22Rv1 (cell line): ENCODE measurements at regions not wholly inside any gene's neighbourhood (a gene's known extent, or its start where the extent isn't known, plus 50 kb on each side); places are given as distances from the start of the nearest gene placed in this dataset.

Source experiments
- H3K27ac ChIP-seq: fragments of 450-650 bp; 2 replicates; pipeline ENCODE4 v1.5.1; 2017
- CTCF ChIP-seq: fragments of 450-650 bp; IDR thresholded peaks from 2 replicates; pipeline ENCODE4 v1.5.1; 2017; ENCODE audit warnings: mild to moderate bottlenecking
- ZFX ChIP-seq: fragments of 450-650 bp; IDR thresholded peaks from 2 replicates; pipeline ENCODE4 v1.6.1; 2017; ENCODE audit warnings: antibody characterized with exemption, borderline replicate concordance

DNA sequence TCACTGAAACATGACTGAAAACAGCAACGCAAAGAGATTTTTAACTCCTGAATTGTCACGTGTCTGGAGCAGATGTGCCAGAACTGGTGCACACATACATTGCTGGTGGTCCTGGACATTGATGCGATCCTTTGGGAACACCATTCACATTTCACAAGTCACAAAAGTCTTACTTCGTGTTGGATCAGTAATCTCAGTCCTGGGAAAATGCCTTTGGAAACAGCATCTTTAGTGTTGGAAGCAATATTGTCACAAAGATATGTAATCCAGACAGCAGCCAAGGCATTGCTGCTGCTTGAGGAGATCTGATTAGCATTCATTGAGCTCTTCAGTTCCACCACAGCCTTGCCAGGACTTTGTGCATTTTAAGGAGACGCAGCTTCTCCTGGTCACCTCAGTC, 126.2 kb upstream of the SH3BP4 start:
- H3K27ac ChIP-seq = no peak overlapping the region
- no peak for TF ChIP-seq CTCF
- TF ChIP-seq ZFX = no peak

DNA sequence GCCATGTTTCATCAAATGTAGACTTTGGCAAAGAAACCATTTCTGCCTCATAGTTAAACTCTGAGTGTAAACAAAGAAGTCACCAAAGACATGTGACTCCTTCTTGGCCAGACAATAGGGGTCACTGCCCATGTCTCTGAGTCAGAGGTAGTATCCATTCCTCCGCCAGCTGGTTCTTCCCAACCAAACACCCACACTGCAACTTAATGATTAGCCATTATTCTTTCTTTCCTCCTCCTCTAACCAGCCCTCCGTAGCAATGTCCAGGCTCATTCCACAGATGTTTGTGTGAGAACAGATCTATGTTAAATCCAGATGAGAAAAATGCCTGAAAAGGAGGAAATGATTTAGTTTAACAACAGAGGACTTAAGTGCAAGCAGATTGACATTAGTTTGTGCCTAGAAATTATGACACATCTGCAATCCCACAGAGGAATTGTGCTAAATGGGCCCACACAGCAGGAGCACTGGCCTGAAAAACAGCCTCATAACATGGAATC, 127.9 kb upstream of the SH3BP4 start:
- TF ChIP-seq ZFX (no peak), CTCF (no peak)
- no peak overlapping the region for H3K27ac ChIP-seq

GRCh38 chr2:234823196-234823876, 128.5 kb upstream of the SH3BP4 start:
- no peak for TF ChIP-seq ZFX
- H3K27ac ChIP-seq = no peak overlapping the region

- H3K27ac ChIP-seq = no peak overlapping the region
- TF ChIP-seq CTCF (no peak), ZFX (no peak)
Measured at GRCh38 chr2:234821946-234822475, 129.8 kb upstream of the SH3BP4 start.

DNA sequence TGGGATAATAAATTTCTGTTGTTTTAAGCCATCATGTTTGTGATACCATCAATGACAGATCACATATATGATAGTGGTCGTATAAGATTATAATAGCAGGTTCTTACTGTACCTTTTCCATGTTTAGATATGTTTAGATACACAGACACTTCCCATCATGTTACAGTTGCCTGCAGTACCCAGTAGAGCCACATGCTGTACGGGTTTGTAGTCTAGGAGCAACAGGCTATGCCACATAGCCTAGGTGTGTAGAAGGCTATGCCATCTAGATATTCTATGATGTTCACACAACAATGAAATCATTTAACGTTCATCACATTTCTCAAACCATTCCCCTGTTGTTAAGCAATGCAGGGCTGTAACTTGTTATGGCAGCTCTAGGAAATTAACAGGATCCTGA, 132.9 kb upstream of the SH3BP4 start:
- H3K27ac ChIP-seq = no peak overlapping the region

DNA sequence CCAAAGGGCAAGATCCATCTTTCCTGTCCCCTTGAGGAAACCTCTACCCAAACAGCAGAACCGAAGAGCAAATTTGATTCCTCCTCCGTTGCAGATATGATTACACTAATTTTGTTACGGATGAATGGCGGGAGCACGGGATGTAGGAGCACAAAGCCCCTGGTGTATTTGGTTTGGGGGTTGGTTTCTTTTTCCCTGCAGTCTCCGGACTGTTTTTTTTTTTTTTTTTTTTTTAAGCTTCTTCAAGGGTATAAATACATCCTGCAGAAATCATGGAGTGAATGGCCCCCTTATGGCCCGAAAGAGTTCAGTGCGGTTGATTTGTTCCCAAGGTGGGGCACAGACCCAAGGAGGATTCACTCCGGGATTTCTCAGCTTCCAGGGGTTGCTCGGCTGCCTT, 135.3 kb upstream of the SH3BP4 start:
- H3K27ac ChIP-seq = no peak overlapping the region
- TF ChIP-seq CTCF (no peak), ZFX (no peak)

More for the DNA sequence above, 132.9 kb upstream of the SH3BP4 start:
- no peak for TF ChIP-seq ZFX
- TF ChIP-seq CTCF = no peak

GRCh38 chr2:234816056-234816455, 135.8 kb upstream of the SH3BP4 start:
- H3K27ac ChIP-seq = no peak overlapping the region
- TF ChIP-seq CTCF = no peak
- no peak for TF ChIP-seq ZFX
